ENCODE measurements at regions not wholly inside any gene's neighbourhood (a gene's known extent, or its start where the extent isn't known, plus 50 kb on each side); places are given as distances from the start of the nearest gene placed in this dataset.
A peak's percentile ranks its signal among the peaks of the same experiment; 100 is the strongest.
"Not testable (repeated sequence)": the region's sequence is repeated elsewhere in the genome, so short reads cannot be mapped to it uniquely, and the experiment has no call there.

GRCh38 chr6:141123497-141123896, 1009.2 kb upstream of the GJE1 start:
- in situ Hi-C loops (cut with MboI; ENCODE audit: low pct_unique_long_range_greater_than_20kb, low sequenced_read_pairs) = no loop called here
- DNase-seq = no peak

GRCh38 chr6:141123049-141123448, 1009.7 kb upstream of the GJE1 start:
- in situ Hi-C loops (cut with MboI; ENCODE audit: low pct_unique_long_range_greater_than_20kb, low sequenced_read_pairs) = no loop called here
- DNase-seq = no peak

- in situ Hi-C loops (cut with MboI; ENCODE audit: low pct_unique_long_range_greater_than_20kb, low sequenced_read_pairs) = no loop called here
- no peak for DNase-seq
These were observed 1013.7 kb upstream of the GJE1 start for GRCh38 chr6:141118991-141119390.

- DNase-seq = no peak
- in situ Hi-C loops (cut with MboI; ENCODE audit: low pct_unique_long_range_greater_than_20kb, low sequenced_read_pairs) = no loop called here
These were observed 1014.9 kb upstream of the GJE1 start for GRCh38 chr6:141117874-141118273.

GRCh38 chr6:141110481-141110880, 1022.2 kb upstream of the GJE1 start:
- in situ Hi-C loops (cut with MboI; ENCODE audit: low pct_unique_long_range_greater_than_20kb, low sequenced_read_pairs) = no loop called here
- no peak for DNase-seq

GRCh38 chr6:141107591-141108160, 1025.0 kb upstream of the GJE1 start:
- in situ Hi-C loops (cut with MboI; ENCODE audit: low pct_unique_long_range_greater_than_20kb, low sequenced_read_pairs) = no loop called here
- no peak for DNase-seq

GRCh38 chr6:141105481-141105880, 1027.2 kb upstream of the GJE1 start:
- DNase-seq = no peak
- in situ Hi-C loops (cut with MboI; ENCODE audit: low pct_unique_long_range_greater_than_20kb, low sequenced_read_pairs) = no loop called here

GRCh38 chr6:141103246-141103645, 1029.5 kb upstream of the GJE1 start:
- no peak for DNase-seq
- in situ Hi-C loops (cut with MboI; ENCODE audit: low pct_unique_long_range_greater_than_20kb, low sequenced_read_pairs) = no loop called here

GRCh38 chr6:141097471-141097870, 1035.3 kb upstream of the GJE1 start:
- in situ Hi-C loops (cut with MboI; ENCODE audit: low pct_unique_long_range_greater_than_20kb, low sequenced_read_pairs) = no loop called here
- no peak for DNase-seq

GRCh38 chr6:141095308-141095707, 1037.4 kb upstream of the GJE1 start:
- in situ Hi-C loops (cut with MboI; ENCODE audit: low pct_unique_long_range_greater_than_20kb, low sequenced_read_pairs) = no loop called here
- no peak for DNase-seq

- DNase-seq = no peak
- in situ Hi-C loops (cut with MboI; ENCODE audit: low pct_unique_long_range_greater_than_20kb, low sequenced_read_pairs) = no loop called here
These were observed 1044.6 kb upstream of the GJE1 start for GRCh38 chr6:141088171-141088570.

- in situ Hi-C loops (cut with MboI; ENCODE audit: low pct_unique_long_range_greater_than_20kb, low sequenced_read_pairs) = no loop called here
- peak; percentile 34 for DNase-seq
These were observed 1055.1 kb upstream of the GJE1 start for GRCh38 chr6:141077355-141078333.

- in situ Hi-C loops (cut with MboI; ENCODE audit: low pct_unique_long_range_greater_than_20kb, low sequenced_read_pairs) = no loop called here
- no peak for DNase-seq
These were observed 1075.0 kb upstream of the GJE1 start for GRCh38 chr6:141057761-141058160.

- DNase-seq = peak; percentile 4
- in situ Hi-C loops (cut with MboI; ENCODE audit: low pct_unique_long_range_greater_than_20kb, low sequenced_read_pairs) = no loop called here
These were observed 1075.6 kb upstream of the GJE1 start for GRCh38 chr6:141056945-141057625.

GRCh38 chr6:141050471-141050870, 1082.3 kb upstream of the GJE1 start:
- in situ Hi-C loops (cut with MboI; ENCODE audit: low pct_unique_long_range_greater_than_20kb, low sequenced_read_pairs) = no loop called here
- no peak for DNase-seq

GRCh38 chr6:141048451-141048850, 1084.3 kb upstream of the GJE1 start:
- no peak for DNase-seq
- in situ Hi-C loops (cut with MboI; ENCODE audit: low pct_unique_long_range_greater_than_20kb, low sequenced_read_pairs) = no loop called here

- in situ Hi-C loops (cut with MboI; ENCODE audit: low pct_unique_long_range_greater_than_20kb, low sequenced_read_pairs); DNase-seq: not testable (repeated sequence)
These were observed 1086.2 kb upstream of the GJE1 start for GRCh38 chr6:141046496-141046895.

- in situ Hi-C loops (cut with MboI; ENCODE audit: low pct_unique_long_range_greater_than_20kb, low sequenced_read_pairs) = no loop called here
- DNase-seq = no peak
These were observed 1091.1 kb upstream of the GJE1 start for GRCh38 chr6:141041596-141042087.

GRCh38 chr6:141035312-141036200, 1097.2 kb upstream of the GJE1 start:
- in situ Hi-C loops (cut with MboI; ENCODE audit: low pct_unique_long_range_greater_than_20kb, low sequenced_read_pairs) = no loop called here
- DNase-seq = no peak
